GM20000 (cell line): ENCODE measurements at regions not wholly inside any gene's neighbourhood (a gene's known extent, or its start where the extent isn't known, plus 50 kb on each side); places are given as distances from the start of the nearest gene placed in this dataset.

Experiments used
- DNase-seq: peaks from one replicate; pipeline ENCODE4 v3.0.0; 2012; ENCODE audit warnings: low spot score
- CTCF ChIP-seq: IDR thresholded peaks from 2 replicates; pipeline ENCODE4 v1.5.1; 2012; ENCODE audit warnings: mild to moderate bottlenecking, control low read depth; ENCODE audit errors: extremely low read depth, missing control alignments

GRCh38 chr2:220837226-220837625, 734.9 kb downstream of the EPHA4 start:
- no peak for DNase-seq

GRCh38 chr2:220842901-220843665, 729.0 kb downstream of the EPHA4 start:
- TF ChIP-seq CTCF = no peak
- no peak for DNase-seq

More at GRCh38 chr2:220837226-220837625, 734.9 kb downstream of the EPHA4 start:
- no peak for TF ChIP-seq CTCF

GRCh38 chr2:220845766-220846273, 726.3 kb downstream of the EPHA4 start:
- no peak for TF ChIP-seq CTCF

GRCh38 chr2:220847006-220847405, 725.1 kb downstream of the EPHA4 start:
- DNase-seq = no peak
- no peak for TF ChIP-seq CTCF

More at GRCh38 chr2:220845766-220846273, 726.3 kb downstream of the EPHA4 start:
- no peak for DNase-seq

GRCh38 chr2:220847589-220847988, 724.5 kb downstream of the EPHA4 start:
- TF ChIP-seq CTCF = no peak
- no peak for DNase-seq

GRCh38 chr2:220849433-220849832, 722.7 kb downstream of the EPHA4 start:
- DNase-seq = no peak
- TF ChIP-seq CTCF = no peak

- no peak for DNase-seq
- no peak for TF ChIP-seq CTCF
Measured at GRCh38 chr2:220850116-220850515, 722.0 kb downstream of the EPHA4 start.
